ENCODE measurements at regions not wholly inside any gene's neighbourhood (a gene's known extent, or its start where the extent isn't known, plus 50 kb on each side); places are given as distances from the start of the nearest gene placed in this dataset.

- POLR2A ChIA-PET, result no interaction called here
- CTCF ChIA-PET, result interaction anchor here (0.7 kb wide), 1 partner anchor 1891 kb away, joined by 11 read pairs; no protein-coding TSS in a partner anchor
- TF ChIP-seq FOXM1 (IDR thresholded peaks at IDR 0.05; ENCODE audit: borderline replicate concordance) (no peak), SP1 (IDR thresholded peaks at IDR 0.05) (no peak)
- no peak for DNase-seq (ENCODE audit: extremely low spot score)
Observed at GRCh38 chrX:49756692-49757091, 60.9 kb upstream of the PAGE1 start.

GRCh38 chrX:49754233-49754857 is 58.6 kb upstream of the PAGE1 start:
- TF ChIP-seq ELF4 (IDR thresholded peaks at IDR 0.05) (no peak), FOXA1 (IDR thresholded peaks at IDR 0.05) (no peak), FOXM1 (IDR thresholded peaks at IDR 0.05; ENCODE audit: borderline replicate concordance) (no peak), LEF1 (IDR thresholded peaks at IDR 0.05; ENCODE audit: borderline replicate concordance) (no peak), TARDBP (IDR thresholded peaks at IDR 0.05) (no peak), NFRKB (IDR thresholded peaks at IDR 0.05) (no peak), BHLHE40 (IDR thresholded peaks at IDR 0.05; ENCODE audit: borderline replicate concordance) (no peak), ZNF384 (IDR thresholded peaks at IDR 0.05) (no peak), SP1 (IDR thresholded peaks at IDR 0.05) (no peak), L3MBTL2 (conservative IDR thresholded peaks at IDR 0.05) (no peak), SUZ12 (IDR thresholded peaks at IDR 0.05) (no peak), FOXK2 (IDR thresholded peaks at IDR 0.05) (no peak)
- CTCF ChIA-PET, result interaction anchor here (0.7 to 1.2 kb wide), 2 partner anchors 19 to 23 kb away, joined by 3 to 10 read pairs; no protein-coding TSS in a partner anchor
- POLR2A ChIA-PET, result no interaction called here
- peak; percentile 66 for DNase-seq (ENCODE audit: extremely low spot score)

DNA sequence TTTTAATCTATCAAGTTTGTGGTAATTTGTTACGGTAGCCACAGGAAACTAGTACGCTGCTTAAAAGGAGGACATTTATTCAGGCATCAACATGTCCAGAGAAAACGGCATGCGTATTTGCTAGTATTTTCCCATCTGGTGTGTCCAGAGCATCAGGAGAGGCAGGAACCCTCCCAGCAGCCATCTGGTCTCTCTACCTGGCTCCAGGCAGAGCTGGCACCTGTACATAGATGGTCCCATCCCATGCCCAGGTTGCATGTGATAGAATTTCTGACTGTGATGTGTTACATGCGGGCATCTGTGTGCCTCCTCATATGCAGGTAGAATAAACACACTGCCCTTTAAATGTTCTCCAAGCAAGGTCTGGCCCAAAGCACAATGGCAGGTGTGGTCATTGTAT is 57.9 kb upstream of the PAGE1 start:
- no peak for TF ChIP-seq HDGF (IDR thresholded peaks at IDR 0.05; ENCODE audit: borderline replicate concordance)
- TF ChIP-seq, protein P1, sequence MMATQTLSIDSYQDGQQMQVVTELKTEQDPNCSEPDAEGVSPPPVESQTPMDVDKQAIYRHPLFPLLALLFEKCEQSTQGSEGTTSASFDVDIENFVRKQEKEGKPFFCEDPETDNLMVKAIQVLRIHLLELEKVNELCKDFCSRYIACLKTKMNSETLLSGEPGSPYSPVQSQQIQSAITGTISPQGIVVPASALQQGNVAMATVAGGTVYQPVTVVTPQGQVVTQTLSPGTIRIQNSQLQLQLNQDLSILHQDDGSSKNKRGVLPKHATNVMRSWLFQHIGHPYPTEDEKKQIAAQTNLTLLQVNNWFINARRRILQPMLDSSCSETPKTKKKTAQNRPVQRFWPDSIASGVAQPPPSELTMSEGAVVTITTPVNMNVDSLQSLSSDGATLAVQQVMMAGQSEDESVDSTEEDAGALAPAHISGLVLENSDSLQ (IDR thresholded peaks at IDR 0.05), result no peak
- no peak for TF ChIP-seq ELF4 (IDR thresholded peaks at IDR 0.05)
- TF ChIP-seq L3MBTL2 (conservative IDR thresholded peaks at IDR 0.05), result no peak
- no peak for TF ChIP-seq SUZ12 (IDR thresholded peaks at IDR 0.05)
- TF ChIP-seq SP1 (IDR thresholded peaks at IDR 0.05), result no peak
- no peak for TF ChIP-seq BHLHE40 (IDR thresholded peaks at IDR 0.05; ENCODE audit: borderline replicate concordance)
- no peak for TF ChIP-seq TARDBP (IDR thresholded peaks at IDR 0.05)
- TF ChIP-seq ZNF384 (IDR thresholded peaks at IDR 0.05), result no peak
- TF ChIP-seq ARNT (IDR thresholded peaks at IDR 0.05), result no peak
- TF ChIP-seq LEF1 (IDR thresholded peaks at IDR 0.05; ENCODE audit: borderline replicate concordance), result no peak
- no peak for TF ChIP-seq NFRKB (IDR thresholded peaks at IDR 0.05)
- TF ChIP-seq FOXK2 (IDR thresholded peaks at IDR 0.05), result no peak
- no peak for TF ChIP-seq FOXM1 (IDR thresholded peaks at IDR 0.05; ENCODE audit: borderline replicate concordance)
- TF ChIP-seq FOXA1 (IDR thresholded peaks at IDR 0.05), result no peak
- TF ChIP-seq CTBP1 (IDR thresholded peaks at IDR 0.05; ENCODE audit: borderline replicate concordance), result no peak
- DNase-seq (ENCODE audit: extremely low spot score), result no peak
- ChIA-PET CTCF (interaction anchor here (0.7 to 1.2 kb wide), 2 partner anchors 19 to 22 kb away, joined by 3 to 10 read pairs; no protein-coding TSS in a partner anchor), POLR2A (no interaction called here)

GRCh38 chrX:49748211-49748956 is 52.6 kb upstream of the PAGE1 start:
- ChIA-PET CTCF (no interaction called here), POLR2A (no interaction called here)
- TF ChIP-seq FOXK2 (IDR thresholded peaks at IDR 0.05) (no peak), FOXM1 (IDR thresholded peaks at IDR 0.05; ENCODE audit: borderline replicate concordance) (no peak), NFRKB (IDR thresholded peaks at IDR 0.05) (no peak)
- DNase-seq (ENCODE audit: extremely low spot score), result no peak

GRCh38 chrX:49746306-49746705 is 50.5 kb upstream of the PAGE1 start:
- DNase-seq (ENCODE audit: extremely low spot score), result no peak
- ChIA-PET POLR2A (no interaction called here), CTCF (no interaction called here)
- no peak for TF ChIP-seq TARDBP (IDR thresholded peaks at IDR 0.05)
- TF ChIP-seq LEF1 (IDR thresholded peaks at IDR 0.05; ENCODE audit: borderline replicate concordance), result no peak
- TF ChIP-seq SUZ12 (IDR thresholded peaks at IDR 0.05), result no peak
- no peak for TF ChIP-seq BHLHE40 (IDR thresholded peaks at IDR 0.05; ENCODE audit: borderline replicate concordance)
- TF ChIP-seq, protein P1 (IDR thresholded peaks at IDR 0.05), result no peak
- TF ChIP-seq HDGF (IDR thresholded peaks at IDR 0.05; ENCODE audit: borderline replicate concordance), result no peak
- no peak for TF ChIP-seq FOXM1 (IDR thresholded peaks at IDR 0.05; ENCODE audit: borderline replicate concordance)
- no peak for TF ChIP-seq ZNF384 (IDR thresholded peaks at IDR 0.05)
- no peak for TF ChIP-seq ELF4 (IDR thresholded peaks at IDR 0.05)
- no peak for TF ChIP-seq ARNT (IDR thresholded peaks at IDR 0.05)
- no peak for TF ChIP-seq SP1 (IDR thresholded peaks at IDR 0.05)
- TF ChIP-seq CTBP1 (IDR thresholded peaks at IDR 0.05; ENCODE audit: borderline replicate concordance), result no peak
- TF ChIP-seq FOXK2 (IDR thresholded peaks at IDR 0.05), result no peak
- no peak for TF ChIP-seq NFRKB (IDR thresholded peaks at IDR 0.05)
- no peak for TF ChIP-seq FOXA1 (IDR thresholded peaks at IDR 0.05)
- no peak for TF ChIP-seq L3MBTL2 (conservative IDR thresholded peaks at IDR 0.05)
